ENCODE measurements at regions not wholly inside any gene's neighbourhood (a gene's known extent, or its start where the extent isn't known, plus 50 kb on each side); places are given as distances from the start of the nearest gene placed in this dataset.

- no peak for TF ChIP-seq ATF6 (CRISPR knock-in tag; IDR thresholded peaks at IDR 0.05)
- TF ChIP-seq CTCF (IDR thresholded peaks at IDR 0.05): no peak
- no peak for TF ChIP-seq CREB1 (CRISPR knock-in tag; IDR thresholded peaks at IDR 0.05)
Observed at GRCh38 chr9:115333277-115334070, 215.5 kb upstream of the TNC start.
